Esophagus squamous epithelium (tissue), 5 donors: ENCODE measurements at regions not wholly inside any gene's neighbourhood (a gene's known extent, or its start where the extent isn't known, plus 50 kb on each side); places are given as distances from the start of the nearest gene placed in this dataset.

Source experiments
- DNase-seq: peaks from one replicate; lab custom pipeline; 2025; lab: John Stamatoyannopoulos, UW
- H3K27ac ChIP-seq, 4 donors: fragments of 200-600 bp; sonication (generic); one replicate each; pipeline ENCODE4 v1.5.1; 2016 to 2019; ENCODE audit warnings: mild to moderate bottlenecking in 1 of 4
- H3K27me3 ChIP-seq, 4 donors: fragments of 200-600 bp; sonication (generic); 1 replicate in 3 of 4; 2 replicates in 1 of 4; pipeline versions ENCODE4 v1.5.1 to v1.6.0; 2017 to 2021; ENCODE audit warnings: antibody characterized with exemption in 1 of 4
- H3K36me3 ChIP-seq, 3 donors: fragments of 200-600 bp; sonication (generic); one replicate each; pipeline ENCODE4 v1.5.1; 2016 to 2019
- H3K4me1 ChIP-seq, 3 donors: fragments of 200-600 bp; sonication (generic); one replicate each; pipeline ENCODE4 v1.5.1; 2017 to 2019
- H3K4me3 ChIP-seq, 4 donors: fragments of 200-600 bp; sonication (generic); 1 replicate in 3 of 4; 2 replicates in 1 of 4; pipeline ENCODE4 v1.5.1; 2016 to 2019; ENCODE audit warnings: mild to moderate bottlenecking in 2 of 4, moderate library complexity in 1 of 4
- H3K9me3 ChIP-seq, 3 donors: fragments of 200-600 bp; sonication (generic); one replicate each; pipeline ENCODE4 v1.5.1; 2016 to 2019
- POLR2A ChIP-seq, 4 donors: fragments of 450-650 bp; IDR thresholded peaks; one replicate each; pipeline ENCODE4 v1.6.1; 2017; ENCODE audit warnings: antibody characterized with exemption in 4 of 4, mild to moderate bottlenecking in 4 of 4, moderate library complexity in 3 of 4
- WGBS, 2 donors: methylation state at CpG; one replicate each; pipeline ENCODE4 v1.1.5; 2018; 5-methylcytosine and 5-hydroxymethylcytosine counted together
- intact Hi-C: fragments of 100-400 bp; cut with DNase I; formaldehyde crosslinking; loops from one replicate; pipeline ENCODE4 v1.15.0; 2022
- TF ChIP-seq, protein P1 (sequence below), 6 experiments: fragments of 450-650 bp in 4 of 6; fragments of 200-600 bp in 2 of 6; sonication (generic) in 2 of 6; IDR thresholded peaks; one replicate each; pipeline ENCODE4 v1.5.1; 2016 to 2019; ENCODE audit warnings: antibody characterized with exemption in 6 of 6, mild to moderate bottlenecking in 4 of 6, moderate library complexity in 4 of 6
- donor health status: DM: yes; HTN: yes; CAD: no.

DNA sequence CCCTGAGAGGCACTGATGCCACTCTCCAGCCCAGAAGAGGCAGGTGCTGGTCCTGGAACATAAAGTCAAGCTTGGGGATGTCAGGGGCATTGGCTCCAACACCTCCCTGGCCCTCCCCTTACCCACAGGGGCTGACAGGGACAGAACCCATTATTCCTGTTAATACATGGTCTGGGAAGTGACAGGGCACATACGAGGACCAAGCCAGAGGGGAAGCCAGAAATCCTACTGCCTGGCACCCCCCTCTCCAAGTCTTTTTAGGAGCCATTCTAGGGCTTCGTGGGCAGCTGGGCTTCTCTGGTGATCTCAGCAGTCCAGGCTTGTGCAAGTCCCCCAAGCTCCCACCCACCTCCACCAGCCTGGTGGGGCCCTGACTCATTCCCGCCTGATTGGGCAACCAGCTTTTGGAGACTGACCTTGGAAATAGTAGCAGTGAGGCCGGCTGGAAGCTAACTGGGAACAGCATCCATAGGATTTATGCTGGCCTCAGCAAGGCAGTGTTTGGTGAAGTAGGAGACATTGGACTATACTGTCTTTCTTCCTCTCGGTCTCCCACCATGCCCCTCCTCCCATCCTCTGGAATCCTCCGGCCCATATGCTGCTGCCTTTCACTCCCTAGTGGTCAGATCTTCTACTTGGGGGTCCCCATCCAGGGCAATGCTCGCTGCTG, 86.4 kb upstream of the HK2 start:
- intact Hi-C loops: no loop called here
- peaks cover 0 to 33% (median 6%) of the 10 kb centered on the region in 3 donors for H3K4me1 ChIP-seq
- WGBS, 2 donors: 73 to 78% methylated on average over 3 to 6 of the region's 7 CpGs

DNA sequence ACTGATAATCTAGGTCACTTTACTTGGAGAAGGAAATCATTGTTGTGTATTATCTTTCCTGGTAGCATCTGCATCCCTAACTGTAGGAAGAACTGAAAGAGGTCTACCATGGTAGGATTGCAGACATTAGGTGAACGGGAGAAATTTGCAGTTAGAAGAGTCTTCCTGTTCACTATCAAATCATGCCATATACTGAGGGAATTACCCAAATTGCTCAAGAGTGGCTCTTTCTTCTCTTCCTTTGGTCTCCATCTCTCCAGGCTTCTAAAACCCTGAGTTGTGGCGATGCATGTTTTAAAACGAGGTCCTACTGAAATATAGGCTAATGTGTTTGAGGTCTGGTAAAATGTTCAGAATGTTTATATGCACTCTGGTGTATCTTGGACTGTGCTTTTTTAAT, 85.3 kb upstream of the HK2 start:
- Histone ChIP-seq H3K27me3 (peaks cover 0 to 7% (median 0%) of the 10 kb centered on the region in 4 donors), H3K4me3 (no peak overlapping the region), H3K27ac (no peak overlapping the region), H3K36me3 (no peaks in the 10 kb centered on the region), H3K9me3 (no peaks in the 10 kb centered on the region), H3K4me1 (peaks cover 0 to 21% (median 6%) of the 10 kb centered on the region in 3 donors)
- TF ChIP-seq POLR2A (IDR thresholded peaks at IDR 0.05): no peak
- TF ChIP-seq, protein P1, sequence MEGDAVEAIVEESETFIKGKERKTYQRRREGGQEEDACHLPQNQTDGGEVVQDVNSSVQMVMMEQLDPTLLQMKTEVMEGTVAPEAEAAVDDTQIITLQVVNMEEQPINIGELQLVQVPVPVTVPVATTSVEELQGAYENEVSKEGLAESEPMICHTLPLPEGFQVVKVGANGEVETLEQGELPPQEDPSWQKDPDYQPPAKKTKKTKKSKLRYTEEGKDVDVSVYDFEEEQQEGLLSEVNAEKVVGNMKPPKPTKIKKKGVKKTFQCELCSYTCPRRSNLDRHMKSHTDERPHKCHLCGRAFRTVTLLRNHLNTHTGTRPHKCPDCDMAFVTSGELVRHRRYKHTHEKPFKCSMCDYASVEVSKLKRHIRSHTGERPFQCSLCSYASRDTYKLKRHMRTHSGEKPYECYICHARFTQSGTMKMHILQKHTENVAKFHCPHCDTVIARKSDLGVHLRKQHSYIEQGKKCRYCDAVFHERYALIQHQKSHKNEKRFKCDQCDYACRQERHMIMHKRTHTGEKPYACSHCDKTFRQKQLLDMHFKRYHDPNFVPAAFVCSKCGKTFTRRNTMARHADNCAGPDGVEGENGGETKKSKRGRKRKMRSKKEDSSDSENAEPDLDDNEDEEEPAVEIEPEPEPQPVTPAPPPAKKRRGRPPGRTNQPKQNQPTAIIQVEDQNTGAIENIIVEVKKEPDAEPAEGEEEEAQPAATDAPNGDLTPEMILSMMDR (IDR thresholded peaks at IDR 0.05): no peak
- 80 to 83% methylated on average over 3 of the region's 3 CpGs for WGBS, 2 donors
- intact Hi-C loops: no loop called here
- no peak for DNase-seq

More for the DNA sequence above, 86.4 kb upstream of the HK2 start:
- no peak for DNase-seq
- Histone ChIP-seq H3K4me3 (no peak overlapping the region), H3K9me3 (no peaks in the 10 kb centered on the region), H3K27ac (no peak overlapping the region), H3K27me3 (peaks cover 0 to 7% (median 0%) of the 10 kb centered on the region in 4 donors), H3K36me3 (no peaks in the 10 kb centered on the region)
- no peak for TF ChIP-seq POLR2A (IDR thresholded peaks at IDR 0.05)
- TF ChIP-seq, protein P1 (IDR thresholded peaks at IDR 0.05): no peak

DNA sequence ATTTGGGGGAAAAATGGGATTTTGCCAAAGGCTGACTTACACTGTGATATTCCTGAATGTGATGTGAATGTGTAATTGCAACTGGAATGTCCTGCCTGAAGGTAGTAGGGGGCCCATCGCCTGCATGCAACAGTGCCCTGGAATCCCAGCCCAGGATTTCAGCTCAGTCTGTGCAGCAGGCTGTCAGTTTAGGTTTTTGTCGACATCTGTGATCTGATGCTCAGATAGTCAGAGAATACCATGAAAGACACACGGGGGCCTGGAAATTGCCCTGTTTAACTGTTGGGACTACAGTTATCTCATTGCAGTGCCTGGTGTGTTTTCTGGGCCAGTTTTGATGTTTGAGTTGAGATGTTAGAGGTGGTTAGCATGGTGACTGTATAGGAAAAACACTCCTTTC, 84.5 kb upstream of the HK2 start:
- H3K4me3 ChIP-seq: no peak overlapping the region
- H3K4me1 ChIP-seq: peaks cover 0 to 18% (median 6%) of the 10 kb centered on the region in 3 donors
- no peaks in the 10 kb centered on the region for H3K9me3 ChIP-seq
- no peak for DNase-seq
- TF ChIP-seq, protein P1 (IDR thresholded peaks at IDR 0.05): no peak
- no peak overlapping the region for H3K27ac ChIP-seq
- intact Hi-C loops: no loop called here
- peaks cover 0 to 7% (median 0%) of the 10 kb centered on the region in 4 donors for H3K27me3 ChIP-seq
- 90% methylated on average over 3 of the region's 3 CpGs; no CpG with 5 or more reads in 1 of the 2 donors for WGBS, 2 donors
- no peaks in the 10 kb centered on the region for H3K36me3 ChIP-seq

DNA sequence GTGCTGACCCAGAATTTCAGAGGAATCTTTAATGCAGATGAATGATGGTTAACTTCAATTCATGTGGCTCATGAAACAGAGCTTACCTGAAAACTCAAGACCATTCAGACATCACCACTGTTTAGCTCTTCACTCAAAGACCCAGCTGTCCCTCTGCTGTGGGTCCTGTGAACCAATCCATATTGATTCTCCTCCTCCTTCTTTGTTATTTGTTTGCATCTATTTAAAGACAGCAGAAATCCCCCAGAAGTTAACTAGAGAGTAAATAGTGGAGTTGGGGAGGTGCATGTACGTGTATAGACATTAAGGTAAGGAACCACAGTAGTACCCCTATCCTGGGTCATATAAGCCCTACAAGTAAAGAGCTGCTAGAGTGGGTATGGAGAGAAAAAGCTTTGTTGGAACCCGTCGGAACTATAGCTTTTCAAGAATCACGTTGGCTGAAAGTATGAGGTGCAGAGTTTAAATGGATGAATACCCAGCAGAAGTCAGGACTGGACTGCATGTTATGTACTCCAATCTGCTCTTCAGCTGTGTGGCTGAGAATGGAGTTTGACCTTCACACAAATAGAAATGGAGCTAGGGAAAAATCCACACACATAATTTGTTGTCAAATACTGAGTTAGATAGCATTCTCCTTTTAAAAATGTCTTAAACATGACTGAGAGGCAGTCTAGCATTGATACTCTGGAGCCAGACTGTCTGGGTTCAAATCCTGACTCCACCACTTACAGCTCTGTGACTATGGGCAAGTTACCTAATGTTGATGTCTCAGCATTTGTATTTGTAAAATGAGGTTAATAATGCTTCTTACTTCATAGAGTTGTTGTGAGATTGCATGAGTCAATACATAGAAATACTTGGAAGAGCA, 81.7 kb upstream of the HK2 start:
- WGBS, 2 donors: 75 to 85% methylated on average over 4 of the region's 4 CpGs
- intact Hi-C loops: no loop called here
- no peak overlapping the region for H3K4me3 ChIP-seq
- H3K27ac ChIP-seq: no peak overlapping the region
- TF ChIP-seq POLR2A (IDR thresholded peaks at IDR 0.05): no peak
- TF ChIP-seq, protein P1 (IDR thresholded peaks at IDR 0.05): no peak
- H3K27me3 ChIP-seq: peaks cover 0 to 7% (median 0%) of the 10 kb centered on the region in 4 donors
- H3K36me3 ChIP-seq: no peaks in the 10 kb centered on the region
- H3K9me3 ChIP-seq: peaks cover 0 to 16% (median 6%) of the 10 kb centered on the region in 3 donors
- DNase-seq: no peak
- peaks cover 0 to under 1% (median 0%) of the 10 kb centered on the region in 3 donors for H3K4me1 ChIP-seq

DNA sequence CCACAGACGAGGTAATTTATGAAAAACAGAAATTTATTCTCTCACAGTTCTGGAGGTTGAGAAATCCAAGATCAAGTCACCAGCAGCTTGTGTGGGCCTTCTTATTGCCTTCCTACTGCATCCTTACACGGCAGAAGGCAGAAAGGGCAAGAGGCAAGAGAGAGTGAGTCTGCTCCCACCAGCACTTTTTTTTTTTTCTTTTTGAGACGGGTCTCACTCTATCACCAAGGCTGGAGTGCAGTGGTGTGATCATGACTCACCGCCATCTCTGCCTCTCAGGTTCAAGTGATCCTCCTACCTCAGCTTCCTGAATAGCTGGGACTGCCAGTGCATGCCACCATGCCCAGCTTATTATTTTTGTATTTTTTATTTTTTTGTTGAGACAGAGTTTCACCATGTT, 78.5 kb upstream of the HK2 start:
- Histone ChIP-seq H3K36me3 (no peaks in the 10 kb centered on the region), H3K9me3 (peaks cover 0 to 16% (median 6%) of the 10 kb centered on the region in 3 donors), H3K4me1 (no peaks in the 10 kb centered on the region), H3K27me3 (no peaks in the 10 kb centered on the region), H3K4me3 (no peak overlapping the region), H3K27ac (no peak overlapping the region)
- intact Hi-C loops: no loop called here
- TF ChIP-seq, protein P1 (IDR thresholded peaks at IDR 0.05): no peak
- TF ChIP-seq POLR2A (IDR thresholded peaks at IDR 0.05): no peak
- DNase-seq: no peak
- WGBS, 2 donors: 82 to 89% methylated on average over 4 of the region's 4 CpGs
